SK-N-SH (cell line): ENCODE measurements at regions not wholly inside any gene's neighbourhood (a gene's known extent, or its start where the extent isn't known, plus 50 kb on each side); places are given as distances from the start of the nearest gene placed in this dataset.

ENCODE experiments used
- CTCF ChIA-PET: fragments of 300-600, 350-600 bp; formaldehyde crosslinking; extraction: SDS; loops from one replicate; lab custom pipeline; 2021; lab: Yijun Ruan, JAX
- POLR2A ChIA-PET: fragments of 350-600 bp; sonication (Branson Sonifier 250); formaldehyde crosslinking; extraction: SDS; loops from one replicate; lab custom pipeline; 2020; ENCODE audit warnings: antibody characterized with exemption, inconsistent platforms; lab: Yijun Ruan, JAX
- DNase-seq: peaks from one replicate; pipeline ENCODE4 v3.0.0; 2012
- H2AFZ ChIP-seq: fragments of 200-600 bp; sonication (generic); 2 replicates; pipeline ENCODE4 v1.8.1; 2016; ENCODE audit warnings: antibody characterized with exemption, mild to moderate bottlenecking, low read depth
- H3F3A ChIP-seq: fragments of 200-600 bp; sonication (generic); replicated peaks from 2 replicates; pipeline ENCODE3; 2016; ENCODE audit warnings: antibody characterized with exemption, mild to moderate bottlenecking; ENCODE audit not compliant: insufficient read depth
- H3K27ac ChIP-seq, 2 experiments: fragments of 200-500 bp in 1 of 2; fragments of 200-600 bp in 1 of 2; sonication (Bioruptor generic) in 1 of 2; sonication (generic), shearing (Covaris generic) in 1 of 2; 2 replicates each; pipeline versions ENCODE4 v1.5.1 to v1.6.1; 2014 to 2016; ENCODE audit warnings: low read depth in 2 of 2, inconsistent platforms in 1 of 2, low read length in 1 of 2, mild to moderate bottlenecking in 1 of 2, mixed read lengths in 1 of 2
- H3K27me3 ChIP-seq: fragments of 200-600 bp; sonication (generic), shearing (Covaris generic); 2 replicates; pipeline ENCODE4 v1.6.1; 2016; ENCODE audit warnings: mixed run types; ENCODE audit not compliant: insufficient read depth
- H3K36me3 ChIP-seq, 2 experiments: fragments of 200-500 bp in 1 of 2; fragments of 200-600 bp in 1 of 2; sonication (Bioruptor generic) in 1 of 2; sonication (generic) in 1 of 2; replicated peaks in 1 of 2; 2 replicates each; pipeline versions ENCODE3 to v1.5.1; 2014 to 2016; ENCODE audit warnings: low read length in 1 of 2, mild to moderate bottlenecking in 1 of 2; ENCODE audit not compliant: insufficient read depth in 2 of 2, control insufficient read depth in 1 of 2
- H3K4me1 ChIP-seq, 2 experiments: fragments of 200-500 bp in 1 of 2; fragments of 200-600 bp in 1 of 2; sonication (Bioruptor generic) in 1 of 2; sonication (generic), shearing (Covaris generic) in 1 of 2; 2 replicates each; pipeline versions ENCODE4 v1.5.1 to v1.6.1; 2014 to 2016; ENCODE audit warnings: low read depth in 1 of 2, low read length in 1 of 2, mixed run types in 1 of 2; ENCODE audit not compliant: insufficient read depth in 2 of 2, control insufficient read depth in 1 of 2
- H3K4me2 ChIP-seq: fragments of 200-600 bp; sonication (generic), shearing (Covaris generic); 2 replicates; pipeline ENCODE4 v1.6.1; 2017; ENCODE audit warnings: mixed run types
- H3K4me3 ChIP-seq, 2 experiments: fragments of 200-500 bp in 1 of 2; fragments of 200-600 bp in 1 of 2; sonication (Bioruptor generic) in 1 of 2; sonication (generic), shearing (Covaris generic) in 1 of 2; 2 replicates each; pipeline versions ENCODE4 v1.5.1 to v1.8.1; 2014 to 2016; ENCODE audit warnings: low read depth in 2 of 2, inconsistent platforms in 1 of 2, low read length in 1 of 2, mild to moderate bottlenecking in 1 of 2, mixed read lengths in 1 of 2, moderate library complexity in 1 of 2
- H3K79me2 ChIP-seq: fragments of 200-600 bp; sonication (generic); 2 replicates; pipeline ENCODE4 v1.8.1; 2017; ENCODE audit warnings: mild to moderate bottlenecking; ENCODE audit not compliant: insufficient read depth
- H3K9ac ChIP-seq: fragments of 200-600 bp; sonication (generic); 2 replicates; pipeline ENCODE4 v1.6.1; 2017; ENCODE audit warnings: mixed run types
- H3K9me2 ChIP-seq: fragments of 200-600 bp; sonication (generic); 2 replicates; pipeline ENCODE4 v1.6.1; 2017; ENCODE audit warnings: mixed run types
- H3K9me3 ChIP-seq: fragments of 200-600 bp; sonication (generic); 2 replicates; pipeline ENCODE4 v1.6.1; 2017; ENCODE audit warnings: mixed run types, mild to moderate bottlenecking, moderate library complexity
- H4K20me1 ChIP-seq: fragments of 200-600 bp; sonication (generic); 2 replicates; pipeline ENCODE4 v1.6.1; 2017; ENCODE audit warnings: mild to moderate bottlenecking, mixed run types; ENCODE audit not compliant: insufficient read depth
- FOXM1 ChIP-seq: IDR thresholded peaks from 2 replicates; pipeline ENCODE4 v1.4.0; 2012; ENCODE audit warnings: low read depth, mild to moderate bottlenecking
- JUND ChIP-seq: IDR thresholded peaks from 2 replicates; pipeline ENCODE4 v1.4.0; 2012
- NRF1 ChIP-seq: IDR thresholded peaks from 2 replicates; pipeline ENCODE4 v1.6.1; 2012; ENCODE audit warnings: low read depth, mild to moderate bottlenecking, low read length
- RAD21 ChIP-seq: IDR thresholded peaks from 2 replicates; pipeline ENCODE4 v1.6.1; 2012; ENCODE audit warnings: mild to moderate bottlenecking, low read length
- RCOR1 ChIP-seq: fragments of 150-350 bp; IDR thresholded peaks from 2 replicates; pipeline ENCODE4 v1.6.1; 2017; ENCODE audit warnings: antibody characterized with exemption, low read length
- RXRA ChIP-seq: IDR thresholded peaks from 2 replicates; pipeline ENCODE4 v1.4.0; 2012; ENCODE audit warnings: low read depth, mild to moderate bottlenecking, borderline replicate concordance
- SIN3A ChIP-seq: IDR thresholded peaks from 2 replicates; pipeline ENCODE4 v1.6.1; 2012; ENCODE audit warnings: low read depth, mild to moderate bottlenecking, low read length, moderate library complexity, borderline replicate concordance
- SMC3 ChIP-seq: IDR thresholded peaks from 2 replicates; pipeline ENCODE4 v1.6.1; 2012; ENCODE audit warnings: low read depth, low read length, improper control_type of control experiment
- TCF12 ChIP-seq: IDR thresholded peaks from 2 replicates; pipeline ENCODE4 v1.4.0; 2012
- TEAD4 ChIP-seq: IDR thresholded peaks from 2 replicates; pipeline ENCODE4 v1.4.0; 2012; ENCODE audit warnings: mild to moderate bottlenecking, borderline replicate concordance; ENCODE audit not compliant: insufficient read depth
- YY1 ChIP-seq: IDR thresholded peaks from 2 replicates; pipeline ENCODE4 v1.4.0; 2012; ENCODE audit warnings: low read depth, mild to moderate bottlenecking
- WGBS: methylation state at CpG from one replicate; pipeline ENCODE4 v1.1.6; 2017; ENCODE audit warnings: low lambda C conversion rate; 5-methylcytosine and 5-hydroxymethylcytosine counted together
- TF ChIP-seq, protein P1 (sequence below): IDR thresholded peaks from 2 replicates; pipeline ENCODE4; 2012
- TF ChIP-seq, protein P2 (sequence below): fragments of 200-600 bp; sonication (generic); IDR thresholded peaks from 2 replicates; pipeline ENCODE4 v1.6.1; 2017; ENCODE audit warnings: antibody characterized with exemption, mild to moderate bottlenecking, moderate library complexity
- TF ChIP-seq, protein P3 (sequence below): fragments of 150-350 bp; IDR thresholded peaks from 2 replicates; pipeline ENCODE4 v1.6.1; 2016; ENCODE audit warnings: mild to moderate bottlenecking, low read depth, low read length
- TF ChIP-seq, protein P4 (sequence below): IDR thresholded peaks from 2 replicates; pipeline ENCODE4 v1.4.0; 2012; ENCODE audit warnings: low read depth, borderline replicate concordance
- TF ChIP-seq, protein P5 (sequence below): IDR thresholded peaks from 2 replicates; pipeline ENCODE4 v1.4.0; 2012; ENCODE audit warnings: low read depth, borderline replicate concordance

DNA sequence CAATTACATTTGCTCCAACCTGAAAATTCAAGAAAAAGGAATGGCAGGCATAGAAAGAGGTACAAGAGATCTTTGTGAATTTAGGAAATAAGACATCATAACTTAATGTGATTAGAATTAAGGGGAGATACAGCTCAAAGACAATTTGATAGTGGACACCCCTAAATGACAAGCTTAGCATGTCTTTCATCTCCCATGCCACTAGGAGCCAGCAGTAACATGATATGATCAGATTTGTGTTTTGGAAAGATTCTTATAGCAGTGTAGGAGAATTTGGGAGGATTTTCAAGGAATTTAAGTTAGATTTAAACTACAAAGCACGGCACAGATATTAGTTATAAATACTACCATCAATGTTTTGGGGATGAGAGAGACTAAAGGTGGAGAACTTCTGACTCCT is 340.8 kb downstream of the RDH14 start:
- Histone ChIP-seq H3K9me3 (no peaks in the 10 kb centered on the region), H4K20me1 (no peaks in the 10 kb centered on the region), H3F3A (no peaks in the 10 kb centered on the region), H3K27ac (no peak overlapping the region), H3K36me3 (no peaks in the 10 kb centered on the region), H3K9me2 (no peaks in the 10 kb centered on the region), H3K4me1 (no peaks in the 10 kb centered on the region), H3K9ac (no peak overlapping the region), H3K27me3 (no peaks in the 10 kb centered on the region; the same call in 1 of the 2 replicates), H3K4me3 (no peak overlapping the region), H3K79me2 (no peaks in the 10 kb centered on the region), H3K4me2 (no peak overlapping the region), H2AFZ (no peak overlapping the region; the same call in 1 of the 2 replicates)
- WGBS: 0% methylated on average over 1 of the region's 1 CpG
- TF ChIP-seq, protein P1, sequence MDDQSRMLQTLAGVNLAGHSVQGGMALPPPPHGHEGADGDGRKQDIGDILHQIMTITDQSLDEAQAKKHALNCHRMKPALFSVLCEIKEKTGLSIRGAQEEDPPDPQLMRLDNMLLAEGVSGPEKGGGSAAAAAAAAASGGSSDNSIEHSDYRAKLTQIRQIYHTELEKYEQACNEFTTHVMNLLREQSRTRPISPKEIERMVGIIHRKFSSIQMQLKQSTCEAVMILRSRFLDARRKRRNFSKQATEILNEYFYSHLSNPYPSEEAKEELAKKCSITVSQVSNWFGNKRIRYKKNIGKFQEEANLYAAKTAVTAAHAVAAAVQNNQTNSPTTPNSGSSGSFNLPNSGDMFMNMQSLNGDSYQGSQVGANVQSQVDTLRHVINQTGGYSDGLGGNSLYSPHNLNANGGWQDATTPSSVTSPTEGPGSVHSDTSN: no peak
- TF ChIP-seq, protein P2, sequence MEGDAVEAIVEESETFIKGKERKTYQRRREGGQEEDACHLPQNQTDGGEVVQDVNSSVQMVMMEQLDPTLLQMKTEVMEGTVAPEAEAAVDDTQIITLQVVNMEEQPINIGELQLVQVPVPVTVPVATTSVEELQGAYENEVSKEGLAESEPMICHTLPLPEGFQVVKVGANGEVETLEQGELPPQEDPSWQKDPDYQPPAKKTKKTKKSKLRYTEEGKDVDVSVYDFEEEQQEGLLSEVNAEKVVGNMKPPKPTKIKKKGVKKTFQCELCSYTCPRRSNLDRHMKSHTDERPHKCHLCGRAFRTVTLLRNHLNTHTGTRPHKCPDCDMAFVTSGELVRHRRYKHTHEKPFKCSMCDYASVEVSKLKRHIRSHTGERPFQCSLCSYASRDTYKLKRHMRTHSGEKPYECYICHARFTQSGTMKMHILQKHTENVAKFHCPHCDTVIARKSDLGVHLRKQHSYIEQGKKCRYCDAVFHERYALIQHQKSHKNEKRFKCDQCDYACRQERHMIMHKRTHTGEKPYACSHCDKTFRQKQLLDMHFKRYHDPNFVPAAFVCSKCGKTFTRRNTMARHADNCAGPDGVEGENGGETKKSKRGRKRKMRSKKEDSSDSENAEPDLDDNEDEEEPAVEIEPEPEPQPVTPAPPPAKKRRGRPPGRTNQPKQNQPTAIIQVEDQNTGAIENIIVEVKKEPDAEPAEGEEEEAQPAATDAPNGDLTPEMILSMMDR: peak; percentile 27; the same call in 1 of the 2 replicates
- TF ChIP-seq TCF12: no peak
- TF ChIP-seq, protein P3, sequence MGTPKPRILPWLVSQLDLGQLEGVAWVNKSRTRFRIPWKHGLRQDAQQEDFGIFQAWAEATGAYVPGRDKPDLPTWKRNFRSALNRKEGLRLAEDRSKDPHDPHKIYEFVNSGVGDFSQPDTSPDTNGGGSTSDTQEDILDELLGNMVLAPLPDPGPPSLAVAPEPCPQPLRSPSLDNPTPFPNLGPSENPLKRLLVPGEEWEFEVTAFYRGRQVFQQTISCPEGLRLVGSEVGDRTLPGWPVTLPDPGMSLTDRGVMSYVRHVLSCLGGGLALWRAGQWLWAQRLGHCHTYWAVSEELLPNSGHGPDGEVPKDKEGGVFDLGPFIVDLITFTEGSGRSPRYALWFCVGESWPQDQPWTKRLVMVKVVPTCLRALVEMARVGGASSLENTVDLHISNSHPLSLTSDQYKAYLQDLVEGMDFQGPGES: no peak
- ChIA-PET CTCF (no interaction called here), POLR2A (no interaction called here)
- DNase-seq: no peak

DNA sequence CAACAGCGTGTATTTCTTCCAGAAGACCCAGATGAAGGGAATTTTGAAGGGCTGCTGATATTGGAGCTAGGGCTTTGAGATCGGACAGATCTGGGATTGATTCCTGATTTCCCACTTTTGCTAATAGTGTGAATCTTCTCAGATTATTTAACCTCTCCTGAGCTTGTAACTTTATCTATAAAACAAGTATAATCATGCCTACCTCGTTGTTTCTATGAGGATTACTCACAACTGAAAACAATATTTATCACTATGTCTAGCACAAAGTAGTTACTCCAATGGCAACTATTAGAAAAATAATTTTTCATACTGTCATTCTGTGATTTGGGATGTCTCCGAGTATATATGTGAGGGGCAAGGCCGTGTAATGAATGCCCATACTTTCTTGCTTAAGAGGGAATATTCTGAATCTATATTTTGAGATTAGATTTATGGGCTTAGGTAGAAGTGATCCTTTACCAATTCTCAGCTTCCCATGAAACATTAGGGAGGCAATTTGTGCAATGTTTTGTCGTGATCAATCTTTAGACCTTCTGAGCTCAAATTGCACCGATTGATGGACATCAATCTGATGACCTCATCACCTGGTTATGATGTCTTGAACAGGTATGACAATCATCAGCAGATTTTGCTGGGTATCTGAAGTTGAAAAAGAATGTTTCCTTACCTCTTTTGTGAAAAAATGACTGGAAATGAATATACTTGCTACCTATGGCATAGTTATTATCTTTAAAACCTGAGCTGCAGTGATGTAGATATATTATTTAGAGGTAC is 339.9 kb downstream of the KCNS3 start:
- Histone ChIP-seq H3F3A (no peaks in the 10 kb centered on the region), H3K27ac (no peak overlapping the region), H3K9me3 (no peaks in the 10 kb centered on the region), H3K36me3 (no peaks in the 10 kb centered on the region), H4K20me1 (no peaks in the 10 kb centered on the region), H3K4me1 (no peaks in the 10 kb centered on the region; a peak in 1 of 4 replicates), H3K9me2 (no peaks in the 10 kb centered on the region), H3K4me2 (no peak overlapping the region), H3K9ac (no peak overlapping the region), H3K79me2 (no peaks in the 10 kb centered on the region), H3K27me3 (peaks cover 8% of the 10 kb centered on the region; the same call in 1 of the 2 replicates), H2AFZ (no peak overlapping the region), H3K4me3 (no peak overlapping the region)
- DNase-seq: no peak
- 10% methylated on average over 7 of the region's 7 CpGs for WGBS
- CTCF ChIA-PET: interaction anchor here (0.6 to 1.1 kb wide), 2 partner anchors 9 to 368 kb away, joined by 3 read pairs; no protein-coding TSS in a partner anchor
- TF ChIP-seq YY1 (no peak), NRF1 (no peak), SMC3 (no peak), RAD21 (no peak), RCOR1 (no peak), TEAD4 (no peak), SIN3A (no peak), RXRA (no peak), JUND (no peak), TCF12 (no peak), FOXM1 (no peak)
- TF ChIP-seq, protein P4, sequence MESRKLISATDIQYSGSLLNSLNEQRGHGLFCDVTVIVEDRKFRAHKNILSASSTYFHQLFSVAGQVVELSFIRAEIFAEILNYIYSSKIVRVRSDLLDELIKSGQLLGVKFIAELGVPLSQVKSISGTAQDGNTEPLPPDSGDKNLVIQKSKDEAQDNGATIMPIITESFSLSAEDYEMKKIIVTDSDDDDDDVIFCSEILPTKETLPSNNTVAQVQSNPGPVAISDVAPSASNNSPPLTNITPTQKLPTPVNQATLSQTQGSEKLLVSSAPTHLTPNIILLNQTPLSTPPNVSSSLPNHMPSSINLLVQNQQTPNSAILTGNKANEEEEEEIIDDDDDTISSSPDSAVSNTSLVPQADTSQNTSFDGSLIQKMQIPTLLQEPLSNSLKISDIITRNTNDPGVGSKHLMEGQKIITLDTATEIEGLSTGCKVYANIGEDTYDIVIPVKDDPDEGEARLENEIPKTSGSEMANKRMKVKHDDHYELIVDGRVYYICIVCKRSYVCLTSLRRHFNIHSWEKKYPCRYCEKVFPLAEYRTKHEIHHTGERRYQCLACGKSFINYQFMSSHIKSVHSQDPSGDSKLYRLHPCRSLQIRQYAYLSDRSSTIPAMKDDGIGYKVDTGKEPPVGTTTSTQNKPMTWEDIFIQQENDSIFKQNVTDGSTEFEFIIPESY: no peak
- TF ChIP-seq, protein P1: no peak
- TF ChIP-seq, protein P5, sequence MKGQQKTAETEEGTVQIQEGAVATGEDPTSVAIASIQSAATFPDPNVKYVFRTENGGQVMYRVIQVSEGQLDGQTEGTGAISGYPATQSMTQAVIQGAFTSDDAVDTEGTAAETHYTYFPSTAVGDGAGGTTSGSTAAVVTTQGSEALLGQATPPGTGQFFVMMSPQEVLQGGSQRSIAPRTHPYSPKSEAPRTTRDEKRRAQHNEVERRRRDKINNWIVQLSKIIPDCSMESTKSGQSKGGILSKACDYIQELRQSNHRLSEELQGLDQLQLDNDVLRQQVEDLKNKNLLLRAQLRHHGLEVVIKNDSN: no peak
- POLR2A ChIA-PET: no interaction called here
